ENCODE measurements at regions not wholly inside any gene's neighbourhood (a gene's known extent, or its start where the extent isn't known, plus 50 kb on each side); places are given as distances from the start of the nearest gene placed in this dataset.
"Not testable (repeated sequence)": the region's sequence is repeated elsewhere in the genome, so short reads cannot be mapped to it uniquely, and the experiment has no call there.

DNA sequence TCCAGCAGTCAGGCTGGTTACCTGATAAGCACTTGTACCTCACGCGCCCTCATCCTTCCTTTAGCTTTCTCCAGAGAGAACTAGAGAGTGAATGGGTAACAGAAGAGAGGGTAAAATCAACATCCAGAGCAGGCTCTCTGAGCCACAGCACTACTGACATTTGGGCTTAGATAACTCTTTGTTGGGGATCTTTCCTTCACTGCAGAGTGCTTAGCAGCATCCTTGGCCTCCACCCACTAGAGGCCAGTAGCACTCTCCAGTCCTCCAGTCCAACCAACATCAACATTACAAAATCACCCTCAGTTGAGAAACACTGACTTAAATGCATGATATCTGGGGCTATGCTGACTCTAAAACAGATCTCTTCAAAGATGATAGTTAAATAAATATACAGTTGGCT lies 220.7 kb downstream of the TACR3 start:
- no peak for DNase-seq (ENCODE audit: low read depth in 4 of 4, low spot score in 3 of 4)

DNA sequence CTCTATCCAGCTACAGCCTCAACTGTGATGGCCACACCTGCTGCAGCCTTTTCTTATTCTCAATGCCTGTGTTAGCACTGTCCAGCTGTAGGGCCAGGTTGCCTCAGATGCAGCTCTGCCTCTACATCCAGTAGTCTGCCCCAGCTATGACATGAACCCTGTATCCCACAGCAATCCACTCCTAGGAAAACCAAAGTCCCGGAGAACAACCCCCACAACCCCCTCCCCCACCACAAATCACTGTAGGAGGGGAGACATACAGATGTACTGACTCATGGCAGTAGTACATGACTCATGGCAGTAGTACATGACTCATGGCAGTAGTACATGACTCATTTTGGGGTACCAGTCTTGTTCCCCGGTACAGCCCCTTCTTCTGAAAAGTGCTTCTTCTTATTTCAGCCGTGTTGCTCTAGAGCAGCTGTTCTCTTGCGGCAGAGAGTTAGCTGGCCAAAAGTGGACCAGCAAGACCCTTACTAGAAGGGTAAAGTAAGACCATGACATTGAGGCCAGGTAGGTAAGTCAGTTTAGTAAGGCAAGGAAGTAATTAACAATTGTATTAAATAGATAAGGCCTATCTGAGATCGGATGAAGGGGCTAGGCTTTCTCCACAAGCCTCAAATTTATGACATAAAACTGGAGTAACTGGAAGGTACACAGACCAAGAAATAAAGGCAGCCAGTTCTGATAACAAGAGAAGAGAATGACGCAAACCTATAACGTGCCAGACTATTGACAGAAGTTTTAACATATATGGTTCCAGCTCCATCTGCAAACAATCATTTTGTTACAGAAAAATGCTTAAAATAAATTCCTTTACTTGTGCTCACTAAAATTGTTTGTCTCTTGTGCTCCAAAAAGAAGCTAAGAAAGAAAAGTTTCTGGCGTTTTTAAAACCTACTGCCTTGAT lies 221.4 kb downstream of the TACR3 start:
- DNase-seq (ENCODE audit: low read depth in 4 of 4, low spot score in 3 of 4), result no peak

DNA sequence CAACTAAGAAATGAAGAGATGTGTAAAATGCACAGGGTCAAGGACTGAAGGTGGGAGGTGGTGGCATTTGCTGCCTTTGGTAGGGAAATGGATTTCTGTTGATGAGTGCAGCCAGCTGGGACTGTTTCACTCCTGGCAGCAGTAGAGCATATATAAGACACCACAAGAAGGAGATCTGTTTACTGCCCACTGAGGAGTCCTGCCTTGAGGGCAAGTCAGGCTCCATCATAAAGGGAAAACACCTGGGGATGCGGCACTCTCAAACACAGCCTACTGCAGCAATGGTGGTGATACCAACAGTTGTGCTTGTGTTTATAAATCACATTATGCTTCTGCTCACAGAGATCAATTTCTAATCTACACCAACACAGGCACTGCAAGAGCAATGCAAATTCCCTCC lies 222.1 kb downstream of the TACR3 start:
- DNase-seq (ENCODE audit: low read depth in 4 of 4, low spot score in 3 of 4), result no peak

DNA sequence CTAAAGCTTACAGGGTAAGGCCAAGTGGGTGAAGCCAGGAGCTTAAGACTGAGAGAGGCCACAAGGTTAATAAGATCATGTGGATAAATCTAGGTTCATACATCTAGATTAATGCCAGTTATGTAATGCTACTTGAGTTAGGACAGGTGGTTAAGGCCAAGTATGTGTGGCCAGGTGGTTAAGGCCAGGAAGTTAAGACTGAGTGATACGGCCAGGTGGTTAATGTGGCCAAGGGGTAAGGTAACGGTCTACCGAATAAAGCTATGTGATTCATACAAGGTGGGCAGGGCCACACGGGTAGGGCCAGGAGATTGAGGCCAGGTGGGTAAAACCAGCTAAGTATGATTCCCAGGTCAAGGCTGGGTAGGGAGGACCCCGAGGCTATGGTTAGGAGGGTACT lies 223.0 kb downstream of the TACR3 start:
- DNase-seq (ENCODE audit: low read depth in 4 of 4, low spot score in 3 of 4), result no peak

DNA sequence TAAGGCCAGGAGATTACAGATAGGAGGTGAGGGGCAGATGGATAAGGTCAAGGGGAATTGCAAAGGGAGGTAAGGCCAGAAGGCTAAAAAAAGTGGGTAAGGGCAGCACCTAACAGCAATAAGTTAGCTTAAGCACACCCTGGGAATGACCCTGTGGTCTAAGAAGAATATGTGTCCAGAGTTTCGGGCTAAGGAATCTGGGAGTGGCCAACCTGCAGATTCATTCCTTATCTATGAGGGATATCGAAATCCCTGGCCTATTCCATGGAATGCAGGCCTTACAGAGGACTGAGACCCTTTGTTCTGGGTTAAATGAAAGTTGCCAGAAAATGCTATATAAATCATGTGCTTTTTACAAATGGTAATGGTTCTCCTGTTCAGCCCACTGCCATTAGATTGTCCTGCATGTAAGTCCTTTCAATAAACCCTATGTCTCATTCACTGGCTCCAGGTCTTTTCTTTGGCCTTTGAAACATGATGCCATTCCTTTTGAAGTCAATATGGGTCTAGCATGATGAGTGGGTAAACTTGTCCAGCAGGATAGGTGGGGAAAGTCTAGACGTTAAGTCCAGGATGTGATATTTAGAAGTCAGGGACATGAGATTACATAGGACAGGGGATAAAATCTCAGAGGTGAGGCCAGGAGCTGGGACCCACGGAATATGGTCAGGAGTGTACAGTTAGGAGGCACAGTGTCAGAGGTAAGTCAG lies 226.2 kb downstream of the TACR3 start:
- DNase-seq (ENCODE audit: low read depth in 4 of 4, low spot score in 3 of 4), result no peak

DNA sequence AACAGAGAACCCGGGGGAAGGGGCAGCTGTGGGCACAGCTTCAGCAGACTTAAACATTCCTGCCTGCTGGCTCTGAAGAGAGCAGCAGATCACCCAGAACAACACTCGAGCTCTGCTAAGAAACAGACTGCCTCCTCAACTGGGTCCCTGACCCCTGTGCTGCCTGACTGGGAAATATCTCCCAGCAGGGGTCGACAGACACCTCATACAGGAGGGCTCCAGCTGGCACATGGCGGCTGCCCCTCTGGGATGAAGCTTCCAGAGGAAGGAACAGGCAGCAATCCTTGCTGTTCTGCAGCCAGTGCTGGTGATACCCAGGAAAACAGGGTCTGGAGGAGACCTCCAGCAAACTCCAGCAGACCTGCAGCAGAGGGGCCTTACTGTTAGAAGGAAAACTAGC lies 234.5 kb downstream of the TACR3 start:
- not testable (repeated sequence) for DNase-seq (ENCODE audit: low read depth in 4 of 4, low spot score in 3 of 4)

DNA sequence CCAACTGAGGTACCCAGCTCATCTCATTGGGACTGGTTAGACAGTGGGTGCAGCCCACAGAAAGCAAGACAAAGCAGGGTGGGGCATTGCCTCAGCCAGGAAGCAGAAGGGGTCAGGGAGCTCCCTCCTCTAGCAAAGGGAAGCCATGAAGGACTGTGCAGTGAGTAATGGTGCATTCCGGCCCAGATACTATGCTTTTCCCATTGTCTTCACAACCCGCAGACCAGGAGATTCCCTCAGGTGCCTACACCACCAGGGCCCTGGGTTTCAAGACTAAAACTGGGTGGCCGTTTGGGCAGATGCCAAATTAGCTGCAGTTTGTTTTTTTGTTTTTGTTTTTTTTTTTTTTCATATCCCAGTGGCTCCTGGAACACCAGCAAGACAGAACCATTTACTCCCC lies 235.3 kb downstream of the TACR3 start:
- no peak for DNase-seq (ENCODE audit: low read depth in 4 of 4, low spot score in 3 of 4)

DNA sequence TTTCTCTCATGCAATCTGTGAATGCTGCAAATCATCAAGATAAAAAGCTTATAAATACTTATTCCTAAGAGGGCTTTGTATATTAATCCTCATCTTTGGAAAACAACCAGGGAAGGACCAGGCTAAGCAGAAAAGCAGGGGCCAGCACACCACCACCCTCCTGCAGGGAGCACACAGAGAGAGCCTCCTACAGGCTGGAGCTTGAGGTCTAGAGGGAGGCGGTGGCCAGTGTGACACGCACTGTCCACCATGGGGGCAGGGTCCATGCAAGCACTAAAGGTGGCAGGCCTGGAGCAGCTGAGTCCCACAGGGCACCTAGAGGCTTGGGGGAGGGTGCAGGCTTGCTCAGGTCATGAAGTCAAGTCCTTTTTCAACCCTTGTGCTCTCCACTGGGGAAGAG lies 236.9 kb downstream of the TACR3 start:
- DNase-seq (ENCODE audit: low read depth in 4 of 4, low spot score in 3 of 4), result no peak

DNA sequence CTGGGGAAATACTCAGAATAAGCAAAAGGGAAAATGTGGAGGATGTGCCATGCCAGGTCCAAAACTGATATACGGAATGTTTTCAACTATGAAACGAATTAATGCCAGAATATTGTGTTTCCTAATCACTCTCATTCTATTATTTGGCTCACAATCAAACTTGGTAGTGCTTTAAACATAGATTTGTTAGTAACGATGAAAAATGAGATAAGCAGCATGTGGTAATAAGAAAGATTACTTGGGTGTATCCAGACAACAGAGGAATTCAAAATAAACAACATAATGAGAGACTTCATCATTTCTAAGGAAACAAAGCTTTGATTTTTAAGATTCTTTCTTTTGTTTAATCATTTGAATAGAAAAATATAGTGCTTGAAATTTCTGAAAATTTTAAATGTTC lies 237.3 kb downstream of the TACR3 start:
- DNase-seq (ENCODE audit: low read depth in 4 of 4, low spot score in 3 of 4), result no peak

DNA sequence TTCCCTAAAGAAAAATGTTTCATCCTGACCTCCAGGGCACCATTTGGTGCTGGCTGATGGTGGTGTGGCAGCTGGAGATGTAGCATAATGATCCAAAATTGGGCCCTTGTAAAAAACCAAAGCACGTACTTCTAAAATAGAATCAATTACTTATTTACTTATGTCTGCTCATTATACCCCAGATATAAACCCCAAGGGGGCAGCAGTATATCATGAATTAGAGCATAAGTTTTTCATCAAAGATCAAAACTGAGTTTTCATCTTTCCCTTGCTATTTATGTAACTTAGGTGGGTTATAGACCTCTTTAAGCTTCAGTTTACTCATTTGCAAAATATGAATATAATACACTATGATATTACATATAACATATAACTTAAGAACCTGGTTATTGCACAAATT lies 241.1 kb downstream of the TACR3 start:
- no peak for DNase-seq (ENCODE audit: low read depth in 4 of 4, low spot score in 3 of 4)

DNA sequence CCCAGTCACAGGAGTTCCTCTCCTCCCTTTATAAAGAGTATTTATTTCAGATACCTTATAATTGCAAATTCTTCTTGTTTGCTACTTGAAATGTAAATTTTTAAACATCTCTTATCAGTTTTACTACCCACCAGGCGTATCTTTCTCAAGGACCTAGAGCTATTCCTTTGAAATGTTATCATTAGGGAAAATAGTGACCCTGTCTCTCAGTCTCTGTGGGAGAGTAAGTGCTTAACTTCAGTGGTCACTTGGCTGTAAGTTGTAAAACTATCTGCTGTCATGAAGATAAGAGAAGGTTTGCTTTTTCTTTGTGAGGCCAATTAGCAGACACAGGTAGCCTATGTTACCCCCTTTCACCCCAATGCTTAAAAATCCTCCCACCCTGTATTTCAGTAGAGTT lies 241.6 kb downstream of the TACR3 start:
- DNase-seq (ENCODE audit: low read depth in 4 of 4, low spot score in 3 of 4), result no peak

DNA sequence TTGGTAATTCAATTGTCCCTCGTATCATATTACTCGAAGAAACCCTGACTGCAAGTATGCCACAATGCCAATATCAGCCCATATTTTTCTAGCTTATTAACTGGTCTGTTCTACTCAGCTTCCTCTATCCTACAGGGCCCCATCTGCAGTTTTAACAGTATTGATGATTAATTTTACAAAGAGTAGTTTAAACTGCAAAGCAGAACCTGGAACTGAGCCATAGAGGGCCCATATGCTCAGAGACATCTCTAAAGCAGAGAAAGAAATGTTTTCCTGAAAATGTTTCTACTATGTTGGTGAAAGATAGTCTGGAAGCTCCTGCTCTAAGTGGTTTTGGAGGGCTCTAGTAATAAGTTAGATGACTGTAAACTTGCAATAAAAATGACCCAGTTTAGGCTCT lies 259.4 kb upstream of the CENPE start:
- DNase-seq (ENCODE audit: low read depth in 4 of 4, low spot score in 3 of 4), result no peak

DNA sequence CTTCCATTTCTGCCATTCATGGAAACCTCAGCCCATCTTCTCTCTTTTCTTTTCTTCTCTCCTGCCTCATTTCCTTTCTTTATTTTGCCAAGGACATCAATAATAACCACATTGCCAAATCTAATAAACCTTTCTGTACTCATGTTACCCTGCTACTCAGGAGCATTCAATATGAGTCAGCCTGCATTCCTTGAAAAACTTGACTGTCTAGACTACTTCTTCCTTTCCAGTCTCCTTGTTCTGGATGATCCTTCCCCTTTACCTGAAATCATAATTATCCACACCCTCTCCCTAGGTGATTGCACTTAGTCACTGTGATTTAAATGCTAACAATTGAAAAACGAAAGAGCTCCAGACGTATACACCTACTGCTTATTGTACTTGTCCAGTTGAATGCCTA lies 253.2 kb upstream of the CENPE start:
- DNase-seq (ENCODE audit: low read depth in 4 of 4, low spot score in 3 of 4), result no peak

DNA sequence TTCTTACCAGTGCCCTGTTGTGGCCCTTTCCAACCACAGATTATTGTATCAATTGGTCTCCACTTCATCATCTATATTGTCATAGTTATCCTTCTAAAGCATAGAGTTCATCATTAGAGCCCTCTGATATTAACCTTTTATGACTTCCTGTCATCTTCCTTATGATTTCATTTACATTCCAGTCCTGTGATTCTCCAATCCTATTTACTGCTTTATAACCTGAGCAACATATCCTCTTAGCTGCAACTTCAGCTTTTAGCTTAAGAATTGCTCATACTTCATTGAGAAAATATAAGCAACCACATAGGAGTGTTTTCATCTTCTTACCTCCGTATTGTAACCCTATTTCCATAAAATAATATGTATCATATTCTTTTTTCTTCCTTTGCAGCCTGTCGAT lies 252.6 kb upstream of the CENPE start:
- no peak for DNase-seq (ENCODE audit: low read depth in 4 of 4, low spot score in 3 of 4)

DNA sequence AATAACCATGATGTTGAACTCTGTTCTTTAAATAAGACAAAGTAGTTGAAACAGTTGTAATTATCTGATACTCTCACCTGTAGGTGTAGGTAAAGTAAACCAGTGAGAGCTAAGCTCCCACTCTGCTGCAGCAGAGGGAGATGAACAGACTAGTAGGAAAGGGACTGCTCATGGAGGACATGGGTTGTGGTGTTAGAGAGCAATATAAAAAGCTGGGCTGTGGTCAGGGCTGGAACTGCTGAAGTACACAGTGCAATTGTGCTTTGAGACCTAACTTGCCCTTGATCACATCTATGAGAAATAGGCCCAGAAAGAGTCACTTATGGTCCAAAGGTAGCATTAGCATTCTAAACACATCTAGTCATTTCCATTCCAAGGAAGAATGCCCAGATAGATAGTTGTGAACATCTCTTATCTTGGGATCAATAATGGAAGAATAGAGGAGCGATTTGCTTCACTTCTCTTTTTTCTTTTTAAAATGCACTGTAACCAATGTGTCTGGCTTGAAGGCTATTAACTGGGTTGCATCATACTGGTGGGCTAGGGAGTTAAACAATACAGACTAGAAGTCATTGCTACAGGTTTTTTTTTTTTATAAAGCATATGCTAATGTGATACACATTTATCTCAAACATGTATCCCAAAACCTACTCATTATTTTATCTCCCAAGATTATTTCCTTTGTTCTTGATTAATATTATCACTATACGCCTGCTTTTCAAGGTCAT lies 251.3 kb upstream of the CENPE start:
- DNase-seq (ENCODE audit: low read depth in 4 of 4, low spot score in 3 of 4), result no peak

DNA sequence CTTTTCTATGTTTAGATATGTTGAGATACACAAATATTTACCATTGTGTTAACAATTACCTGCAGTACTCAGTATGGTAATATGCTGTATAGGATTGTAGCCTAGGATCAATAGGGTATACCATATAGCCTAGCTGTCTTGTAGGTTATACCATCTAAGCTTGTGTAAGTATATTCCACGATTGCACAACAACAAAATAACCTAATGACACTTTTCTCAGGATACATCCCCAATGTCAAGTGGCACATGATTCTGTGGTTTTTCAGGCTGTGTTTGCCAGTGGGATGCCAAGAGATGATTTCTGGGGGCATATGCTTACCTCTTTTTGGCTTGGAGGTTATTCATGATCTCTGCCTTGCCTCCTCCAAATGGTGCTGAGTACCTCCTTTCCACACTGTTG lies 247.2 kb upstream of the CENPE start:
- no peak for DNase-seq (ENCODE audit: low read depth in 4 of 4, low spot score in 3 of 4)

DNA sequence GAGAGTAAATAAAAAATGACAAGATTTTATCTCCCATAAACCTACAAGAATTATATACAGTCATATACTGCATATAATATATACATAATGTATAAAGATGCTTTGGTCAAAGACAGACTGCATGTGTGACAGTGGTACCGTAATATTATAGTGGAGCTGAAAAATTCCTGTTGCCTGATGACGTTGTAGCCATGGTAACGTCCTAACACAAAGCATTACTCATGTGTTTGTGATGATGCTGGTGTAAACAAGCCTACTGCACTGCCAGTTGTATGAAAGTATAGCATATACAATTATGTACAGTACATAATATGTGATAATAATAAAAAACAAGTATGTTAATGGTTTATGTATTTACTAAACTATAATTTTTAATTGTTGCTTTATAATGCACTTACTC lies 245.2 kb upstream of the CENPE start:
- no peak for DNase-seq (ENCODE audit: low read depth in 4 of 4, low spot score in 3 of 4)

DNA sequence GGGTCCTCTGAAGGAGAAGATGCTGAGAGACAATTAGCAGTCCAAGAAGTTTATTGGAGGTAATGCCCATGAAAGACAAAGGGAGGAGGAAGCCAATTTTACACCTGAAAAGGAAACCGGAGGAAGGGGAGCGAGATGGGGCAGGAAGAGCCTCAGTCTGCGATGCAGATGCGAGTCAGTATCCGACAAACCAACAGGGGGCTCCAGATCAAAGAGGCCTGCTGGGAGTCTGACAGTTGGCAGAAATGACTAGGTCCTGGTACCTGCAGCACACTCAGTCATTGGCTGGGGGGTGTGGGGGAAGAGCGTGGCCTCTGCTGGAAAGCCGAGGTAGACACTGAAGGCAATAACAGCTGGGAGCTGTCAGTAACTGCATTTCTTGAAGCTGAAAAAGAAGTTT lies 231.1 kb upstream of the CENPE start:
- no peak for DNase-seq (ENCODE audit: low read depth in 4 of 4, low spot score in 3 of 4)

DNA sequence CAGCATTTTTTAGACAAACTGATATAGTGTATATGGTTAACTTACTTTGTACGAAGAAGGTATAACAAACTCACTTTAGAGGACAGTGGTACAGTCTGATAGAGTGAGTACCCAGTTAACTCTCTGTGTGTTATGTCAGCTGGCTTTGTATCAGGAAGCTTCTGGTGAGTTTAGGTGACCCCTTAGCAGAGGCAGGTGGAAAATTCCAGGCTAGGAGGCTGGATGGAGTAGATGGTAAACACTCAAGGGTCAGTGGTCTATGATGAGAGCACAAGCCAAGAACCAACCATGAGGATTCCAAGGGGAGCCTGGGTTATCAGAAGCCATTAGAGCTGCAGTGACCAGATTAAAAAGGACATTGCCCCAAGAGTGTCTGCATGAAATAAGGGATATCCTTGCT lies 227.3 kb upstream of the CENPE start:
- no peak for DNase-seq (ENCODE audit: low read depth in 4 of 4, low spot score in 3 of 4)

DNA sequence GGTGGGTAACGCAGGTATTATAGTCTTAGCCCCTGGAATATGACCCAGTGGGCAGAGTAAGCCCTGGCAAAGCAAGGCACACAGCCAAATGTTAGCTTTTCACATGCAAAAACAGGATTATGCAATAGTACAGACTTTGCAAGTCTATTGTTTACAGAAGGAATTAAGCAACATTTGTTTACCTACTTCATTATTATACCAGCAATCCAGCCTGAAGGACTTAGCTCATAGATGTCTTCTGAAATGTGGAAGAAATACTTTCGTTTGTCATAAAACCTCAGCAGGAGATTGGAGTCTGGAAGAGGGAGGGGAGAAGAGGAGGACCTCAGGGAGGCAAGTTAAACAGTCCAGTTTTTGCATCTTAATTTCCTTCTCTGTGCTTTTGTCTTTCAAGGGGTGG lies 226.7 kb upstream of the CENPE start:
- DNase-seq (ENCODE audit: low read depth in 4 of 4, low spot score in 3 of 4), result no peak

DNA sequence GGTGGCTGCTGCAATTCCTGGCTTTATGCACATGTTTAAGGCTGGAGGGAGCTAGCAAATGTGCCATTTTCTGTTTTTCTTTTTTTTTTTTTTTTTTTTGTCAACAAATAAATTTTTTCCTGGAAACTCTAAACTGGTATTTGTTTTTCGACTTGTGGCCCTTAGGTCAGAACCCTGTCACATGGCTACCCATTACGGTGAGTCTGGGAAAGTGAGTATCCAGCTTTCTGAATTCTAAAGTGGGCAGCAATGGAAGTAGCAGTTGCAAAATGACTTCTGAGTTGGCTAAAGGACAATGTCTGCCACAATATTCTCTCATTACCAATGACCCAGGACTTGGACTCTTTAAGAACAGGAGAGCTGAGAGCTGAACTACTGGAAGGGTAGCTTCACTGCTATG lies 225.1 kb upstream of the CENPE start:
- DNase-seq (ENCODE audit: low read depth in 4 of 4, low spot score in 3 of 4), result no peak

Measured in left renal pelvis (tissue), 4 donors.